Fibroblast of pulmonary artery (primary cell): ENCODE measurements at regions not wholly inside any gene's neighbourhood (a gene's known extent, or its start where the extent isn't known, plus 50 kb on each side); places are given as distances from the start of the nearest gene placed in this dataset.

ENCODE experiments used
- DNase-seq: peaks from one replicate; pipeline ENCODE4 v3.0.0-alpha.2; 2010; ENCODE audit warnings: low read depth
- H3K4me3 ChIP-seq: replicated peaks from 2 replicates; pipeline ENCODE4 v1.5.1; 2011; ENCODE audit warnings: low read depth, mild to moderate bottlenecking, control low read depth, low read length, moderate library complexity
- CTCF ChIP-seq: IDR thresholded peaks from 2 replicates; pipeline ENCODE4 v1.5.1; 2011; ENCODE audit warnings: mild to moderate bottlenecking, control low read depth, low read length, inconsistent platforms; ENCODE audit errors: missing control alignments

- no peak for TF ChIP-seq CTCF
- DNase-seq, result no peak
- H3K4me3 ChIP-seq, result no peak overlapping the region
These were observed 55.2 kb downstream of the FOS start for GRCh38 chr14:75333606-75334548.

GRCh38 chr14:75334549-75335051 lies 56.0 kb downstream of the FOS start:
- no peak for DNase-seq
- TF ChIP-seq CTCF, result no peak
- H3K4me3 ChIP-seq, result no peak overlapping the region

GRCh38 chr14:75335571-75335970 lies 56.9 kb downstream of the FOS start:
- no peak for TF ChIP-seq CTCF
- H3K4me3 ChIP-seq, result no peak overlapping the region
- DNase-seq, result no peak

GRCh38 chr14:75338398-75338797 lies 59.8 kb downstream of the FOS start:
- no peak overlapping the region for H3K4me3 ChIP-seq
- no peak for DNase-seq

GRCh38 chr14:75339059-75339458 lies 60.4 kb downstream of the FOS start:
- TF ChIP-seq CTCF, result no peak
- peak; percentile 52 for DNase-seq
- H3K4me3 ChIP-seq, result no peak overlapping the region

More at GRCh38 chr14:75338398-75338797, 59.8 kb downstream of the FOS start:
- TF ChIP-seq CTCF, result no peak

- DNase-seq, result peak; percentile 83
- TF ChIP-seq CTCF, result no peak
- H3K4me3 ChIP-seq, result no peak overlapping the region
These were observed 62.3 kb downstream of the FOS start for GRCh38 chr14:75340921-75341320.
